D721Med (cell line): ENCODE measurements at regions not wholly inside any gene's neighbourhood (a gene's known extent, or its start where the extent isn't known, plus 50 kb on each side); places are given as distances from the start of the nearest gene placed in this dataset.

Experiments
- DNase-seq: peaks from one replicate; pipeline ENCODE4 v3.0.0; 2011; ENCODE audit warnings: low spot score; ENCODE audit not compliant: insufficient read length
- FAIRE-seq: peaks from 2 replicates; lab custom pipeline; 2011; peaks lifted over from hg19 to GRCh38; lab: Jason Lieb, UNC
- CTCF ChIP-seq: IDR thresholded peaks from 2 replicates; pipeline ENCODE4 v1.5.1; 2012; ENCODE audit warnings: mild to moderate bottlenecking, control low read depth; ENCODE audit not compliant: insufficient read depth; ENCODE audit errors: missing control alignments

- no peak for TF ChIP-seq CTCF
- no peak for FAIRE-seq
- DNase-seq: no peak
Observed at GRCh38 chr20:11094196-11094595, 420.4 kb upstream of the JAG1 start.

GRCh38 chr20:11094711-11095110 lies 420.9 kb upstream of the JAG1 start:
- TF ChIP-seq CTCF: no peak
- DNase-seq (no peak), FAIRE-seq (no peak)

- no peak for TF ChIP-seq CTCF
- FAIRE-seq (no peak), DNase-seq (no peak)
Observed at GRCh38 chr20:11098888-11099287, 425.1 kb upstream of the JAG1 start.

GRCh38 chr20:11101243-11101642 lies 427.4 kb upstream of the JAG1 start:
- DNase-seq: no peak
- no peak for FAIRE-seq
- no peak for TF ChIP-seq CTCF

- DNase-seq (no peak), FAIRE-seq (no peak)
- no peak for TF ChIP-seq CTCF
Observed at GRCh38 chr20:11101696-11102095, 427.9 kb upstream of the JAG1 start.

- FAIRE-seq (no peak), DNase-seq (no peak)
- no peak for TF ChIP-seq CTCF
Observed at GRCh38 chr20:11103866-11104265, 430.1 kb upstream of the JAG1 start.

GRCh38 chr20:11108102-11108810 lies 434.5 kb upstream of the JAG1 start:
- FAIRE-seq: no peak
- no peak for TF ChIP-seq CTCF
- DNase-seq: no peak
